Coronary artery (tissue), 2 donors: ENCODE measurements at regions not wholly inside any gene's neighbourhood (a gene's known extent, or its start where the extent isn't known, plus 50 kb on each side); places are given as distances from the start of the nearest gene placed in this dataset.
A peak's percentile ranks its signal among the peaks of the same experiment; 100 is the strongest.

Experiments
- DNase-seq: peaks from one replicate; pipeline ENCODE4 v3.0.0-alpha.2; 2017; ENCODE audit warnings: low spot score
- H3K27ac ChIP-seq, 2 donors: fragments of 200-600 bp; sonication (generic); one replicate each; pipeline ENCODE4 v1.5.1; 2016 to 2019
- H3K4me3 ChIP-seq: fragments of 200-600 bp; sonication (generic); 2 replicates; pipeline ENCODE4 v1.5.1; 2016; ENCODE audit warnings: mild to moderate bottlenecking, moderate library complexity
- CTCF ChIP-seq: fragments of 200-600 bp; sonication (generic); IDR thresholded peaks from one replicate; pipeline ENCODE4 v1.5.1; 2019; ENCODE audit warnings: antibody characterized with exemption

DNA sequence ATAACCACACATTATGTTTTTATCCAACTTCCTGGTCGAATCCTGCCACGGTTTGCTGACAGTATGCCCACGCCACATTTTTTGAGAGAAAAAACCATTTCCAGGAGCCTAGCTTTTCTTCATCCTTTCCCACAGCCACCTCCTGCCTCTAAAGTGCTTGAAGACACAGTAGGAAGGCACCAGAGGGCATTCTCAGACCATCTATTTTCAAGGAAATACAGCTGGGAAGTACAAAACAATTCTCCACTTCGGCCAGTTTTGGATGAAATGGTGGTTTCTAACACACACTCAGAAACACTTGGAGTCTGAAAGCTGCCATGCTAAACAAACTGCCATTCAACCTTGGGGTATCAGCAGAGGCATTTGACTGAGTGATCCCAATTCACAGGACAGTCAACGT lies 86.3 kb upstream of the RPS23 start:
- Histone ChIP-seq H3K4me3 (no peak overlapping the region), H3K27ac (peak overlapping the region in 1 of 2 donors; percentile 60)
- no peak for TF ChIP-seq CTCF
- no peak for DNase-seq

- no peak for TF ChIP-seq CTCF
- no peak overlapping the region for H3K4me3 ChIP-seq
Observed at GRCh38 chr5:82363524-82363923, 85.4 kb upstream of the RPS23 start.

DNA sequence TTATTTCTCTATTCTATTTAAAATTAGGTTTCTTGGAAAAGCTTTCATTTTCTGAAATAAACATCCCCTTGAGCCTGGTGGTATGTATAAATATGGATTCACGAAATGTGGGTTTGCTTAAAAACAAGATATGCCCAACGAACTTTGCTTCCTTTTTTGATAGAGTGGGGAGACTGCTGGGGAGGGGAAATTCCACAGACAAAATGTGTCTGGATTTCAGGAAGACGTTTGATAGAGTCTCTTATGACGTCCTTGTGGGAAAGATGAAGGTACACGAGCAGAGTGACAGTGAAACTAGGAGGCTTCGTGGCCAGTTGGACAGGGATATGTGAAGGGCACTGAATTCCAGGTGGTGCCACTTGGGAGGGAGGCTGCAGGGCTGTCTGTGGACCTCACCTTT lies 84.5 kb upstream of the RPS23 start:
- TF ChIP-seq CTCF = no peak
- DNase-seq = no peak
- Histone ChIP-seq H3K4me3 (no peak overlapping the region), H3K27ac (peak overlapping the region in 1 of 2 donors; percentile 14)

More at GRCh38 chr5:82363524-82363923, 85.4 kb upstream of the RPS23 start:
- no peak for DNase-seq
- H3K27ac ChIP-seq = no peak overlapping the region

- DNase-seq = no peak
- Histone ChIP-seq H3K4me3 (no peak overlapping the region), H3K27ac (peak overlapping the region in 1 of 2 donors; percentile 2)
- no peak for TF ChIP-seq CTCF
Observed at GRCh38 chr5:82360022-82360421, 81.9 kb upstream of the RPS23 start.

DNA sequence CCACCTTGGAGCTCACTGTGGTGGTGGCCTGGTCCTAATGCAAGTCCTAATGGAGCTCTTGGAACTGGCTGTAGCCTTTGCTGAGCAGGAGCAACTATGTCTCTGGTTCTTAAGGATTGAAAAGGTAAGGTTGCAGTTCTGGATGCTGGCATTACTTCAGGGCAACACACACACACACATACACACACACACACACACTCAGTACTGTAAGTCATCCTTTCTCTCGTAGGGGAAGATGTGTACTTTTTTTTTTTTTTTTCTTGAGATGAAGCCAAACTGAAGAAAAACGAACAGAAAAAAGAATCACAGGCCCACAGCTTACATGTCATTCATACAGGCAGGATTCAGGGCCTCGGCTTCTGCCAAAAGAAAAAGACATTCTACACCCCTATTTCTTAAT lies 81.1 kb upstream of the RPS23 start:
- DNase-seq = no peak
- no peak overlapping the region for H3K4me3 ChIP-seq
- peak overlapping the region in 1 of 2 donors; percentile 2 for H3K27ac ChIP-seq
- no peak for TF ChIP-seq CTCF

- no peak for TF ChIP-seq CTCF
- H3K27ac ChIP-seq = peak overlapping the region; percentile 55 to 88
- H3K4me3 ChIP-seq = no peak overlapping the region
- DNase-seq = no peak
Observed at GRCh38 chr5:82358457-82358856, 80.3 kb upstream of the RPS23 start.

DNA sequence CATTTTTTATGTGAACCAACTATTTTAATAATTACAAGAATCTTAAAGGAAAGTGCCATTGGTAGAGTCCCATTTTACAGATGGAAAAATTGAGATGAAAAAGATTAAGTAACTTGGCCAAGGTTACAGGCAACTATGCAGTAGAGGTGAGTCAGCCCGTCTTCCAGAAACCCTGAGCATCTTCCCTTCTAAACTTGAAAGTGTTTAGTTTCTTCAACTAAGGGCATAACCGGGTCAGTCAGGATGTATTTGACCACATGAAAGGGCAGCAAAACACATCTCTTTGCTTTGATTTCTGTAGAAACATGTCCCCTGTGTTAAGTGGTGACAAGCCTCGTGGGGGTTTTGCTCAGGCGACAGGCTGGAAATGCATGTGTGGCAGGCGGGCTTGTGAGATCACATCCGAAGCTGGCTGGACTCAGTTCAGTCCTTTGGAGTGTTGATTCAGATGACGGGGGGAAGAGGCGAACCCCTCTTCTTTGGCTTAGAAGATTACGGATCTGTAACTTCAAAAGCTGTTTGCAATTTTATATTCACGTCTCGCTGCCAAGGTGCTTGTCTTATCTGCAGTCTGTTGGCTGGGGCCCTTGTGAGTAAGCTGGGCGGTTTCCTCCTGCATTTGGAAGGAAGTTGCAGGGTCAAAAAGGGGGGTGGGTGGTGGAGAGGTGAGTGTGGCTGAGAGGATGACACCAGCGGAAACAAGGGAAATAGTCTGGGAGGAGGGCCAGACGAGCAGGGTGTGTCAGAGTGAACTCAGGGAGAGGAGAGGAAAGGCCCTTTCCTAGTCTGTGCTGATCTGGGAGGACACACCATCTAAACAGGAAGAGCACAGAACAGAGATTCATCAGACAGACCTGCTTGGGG lies 78.9 kb upstream of the RPS23 start:
- Histone ChIP-seq H3K27ac (peak overlapping the region; percentile 55 to 88), H3K4me3 (no peak overlapping the region)
- peak; percentile 85 for DNase-seq
- TF ChIP-seq CTCF = no peak
